Stomach (tissue), 8 donors: ENCODE measurements at regions not wholly inside any gene's neighbourhood (a gene's known extent, or its start where the extent isn't known, plus 50 kb on each side); places are given as distances from the start of the nearest gene placed in this dataset.

Source experiments
- DNase-seq, 2 donors: peaks; one replicate each; pipeline versions ENCODE4 v3.0.0 to v3.0.0-alpha.2; 2013 to 2019
- H3K27ac ChIP-seq, 5 donors: fragments of 200-600 bp in 4 of 5; sonication (generic) in 4 of 5; one replicate each; pipeline ENCODE4 v1.5.1; 2013 to 2019; ENCODE audit warnings: mild to moderate bottlenecking in 1 of 5, moderate library complexity in 1 of 5
- H3K27me3 ChIP-seq, 3 donors: fragments of 200-600 bp; sonication (generic); one replicate each; pipeline ENCODE4 v1.5.1; 2017 to 2019; ENCODE audit warnings: mixed run types in 1 of 3
- H3K36me3 ChIP-seq, 4 donors: fragments of 200-600 bp; sonication (generic); 1 replicate in 3 of 4; 2 replicates in 1 of 4; pipeline ENCODE4 v1.5.1; 2016 to 2019
- H3K4me1 ChIP-seq, 4 donors: fragments of 200-600 bp; sonication (generic); one replicate each; pipeline ENCODE4 v1.5.1; 2016 to 2019
- H3K4me3 ChIP-seq, 4 donors: fragments of 200-600 bp; sonication (generic) in 3 of 4; one replicate each; pipeline ENCODE4 v1.5.1; 2016 to 2019; ENCODE audit warnings: mild to moderate bottlenecking in 1 of 4
- H3K9me3 ChIP-seq, 4 donors: fragments of 200-600 bp; sonication (generic); one replicate each; pipeline ENCODE4 v1.5.1; 2016 to 2019
- POLR2A ChIP-seq, 4 donors: fragments of 450-650 bp; IDR thresholded peaks; one replicate each; pipeline ENCODE4 v1.6.1; 2016; ENCODE audit warnings: antibody characterized with exemption in 4 of 4, control low read depth in 2 of 4, mild to moderate bottlenecking in 1 of 4, moderate library complexity in 1 of 4
- WGBS, 5 donors: extraction: QIAGEN DNeasy Blood & Tissue Kit in 3 of 5; methylation state at CpG; one replicate each; pipeline versions ENCODE4 v1.1.5 to v1.1.7; 2013 to 2018; 5-methylcytosine and 5-hydroxymethylcytosine counted together
- intact Hi-C: fragments of 100-400 bp; cut with DNase I; formaldehyde crosslinking; loops from one replicate; pipeline ENCODE4 v1.15.1; 2023; ENCODE audit warnings: low total_unique reads
- donor health status: healthy with polysubstance abuse.
- donor health status: Bipolar disorder and iron deficiency.
- donor health status: healthy.

- no peaks in the 10 kb centered on the region for H3K4me1 ChIP-seq
- WGBS, 5 donors = 75 to 94% (median 86%) methylated on average over 3 of the region's 3 CpGs
- no peaks in the 10 kb centered on the region for H3K36me3 ChIP-seq
- no peak overlapping the region for H3K27ac ChIP-seq
- no peak for DNase-seq
- H3K27me3 ChIP-seq = no peaks in the 10 kb centered on the region
- no peaks in the 10 kb centered on the region for H3K9me3 ChIP-seq
- no peak overlapping the region for H3K4me3 ChIP-seq
- no peak for TF ChIP-seq POLR2A (IDR thresholded peaks at IDR 0.05)
- intact Hi-C loops = no loop called here
Observed at GRCh38 chr6:167590193-167590592, 236.5 kb upstream of the AFDN start.
